HG03103 (cell line): ENCODE measurements at regions not wholly inside any gene's neighbourhood (a gene's known extent, or its start where the extent isn't known, plus 50 kb on each side); places are given as distances from the start of the nearest gene placed in this dataset.

Experiments used
- ATAC-seq: cut with Tn5 transposase; IDR thresholded peaks from one replicate; pipeline ENCODE4 v1.9.1; 2021; ENCODE audit warnings: low read depth; ENCODE audit not compliant: unreplicated experiment

- no peak for ATAC-seq
These were observed 220.5 kb upstream of the RPS6KA3 start for GRCh38 chrX:20487227-20487626.

DNA sequence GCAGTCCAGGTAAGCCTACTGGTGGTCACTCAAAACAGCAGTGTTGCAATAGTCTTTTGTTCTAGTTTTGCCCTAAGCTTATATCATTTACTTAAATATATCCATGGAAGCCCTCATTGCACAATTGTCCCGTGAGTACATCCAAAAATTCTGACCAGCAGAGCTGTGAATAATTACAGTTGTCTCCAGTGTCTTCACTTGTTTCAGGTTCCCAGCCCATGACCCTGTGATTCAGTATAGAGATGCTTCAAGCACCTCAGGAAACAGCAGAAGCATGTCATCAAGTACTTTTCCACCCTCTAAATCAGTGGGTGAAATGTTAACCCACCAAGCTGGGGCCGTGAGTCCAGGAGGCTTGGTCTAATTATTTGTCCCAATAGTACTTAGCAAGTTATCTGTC lies 214.9 kb upstream of the RPS6KA3 start:
- no peak for ATAC-seq

- no peak for ATAC-seq
These were observed 213.2 kb upstream of the RPS6KA3 start for GRCh38 chrX:20479896-20480295.

GRCh38 chrX:20479048-20479447 lies 212.3 kb upstream of the RPS6KA3 start:
- no peak for ATAC-seq

GRCh38 chrX:20477836-20478524 lies 211.3 kb upstream of the RPS6KA3 start:
- ATAC-seq = no peak

- ATAC-seq = no peak
These were observed 210.5 kb upstream of the RPS6KA3 start for GRCh38 chrX:20477219-20477618.

DNA sequence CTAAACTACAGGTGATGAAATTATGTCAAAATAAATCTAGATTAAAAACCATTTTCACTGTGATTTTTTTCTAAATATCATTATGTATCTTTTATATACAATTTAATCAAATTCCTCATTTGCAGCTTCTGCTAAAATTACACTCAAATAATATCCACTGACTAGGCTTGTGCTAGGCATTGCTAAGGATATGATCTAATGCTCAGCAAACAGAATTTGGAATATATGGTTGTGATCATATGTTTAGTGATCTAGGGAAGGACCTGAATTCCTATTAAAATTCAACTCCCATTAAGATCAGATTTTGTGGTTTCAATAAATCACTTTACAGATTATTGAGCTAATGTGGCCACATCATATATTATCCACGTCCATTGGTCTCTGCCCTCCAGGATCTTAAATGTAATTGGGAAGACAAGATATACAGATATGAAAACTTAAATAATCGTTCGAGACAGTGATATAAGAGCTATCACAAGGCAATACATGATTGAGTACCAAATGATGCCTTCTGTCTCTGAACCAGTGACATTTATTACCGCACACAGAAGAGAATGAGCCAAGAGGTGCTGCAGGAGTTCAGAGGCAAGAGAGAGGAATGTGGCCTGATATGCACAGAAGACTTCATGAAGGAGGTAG lies 206.0 kb upstream of the RPS6KA3 start:
- no peak for ATAC-seq

DNA sequence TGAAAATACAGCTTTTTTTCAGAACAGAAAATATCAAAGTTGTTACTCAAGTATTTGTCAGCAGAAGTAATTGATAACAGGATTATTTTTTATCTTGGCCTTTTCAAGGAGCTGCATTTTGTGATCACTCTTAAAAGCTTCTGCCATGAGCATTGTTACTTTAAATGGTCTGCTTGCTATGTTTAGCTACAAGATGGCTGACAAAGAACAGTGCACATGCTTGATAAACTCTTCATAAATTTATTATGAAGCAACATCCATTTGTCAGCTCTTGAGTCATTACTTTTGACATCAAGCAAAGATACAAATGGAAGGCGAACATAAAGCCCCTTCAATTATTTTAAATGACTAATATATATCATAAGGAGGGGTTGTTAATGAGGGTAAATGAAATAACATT lies 205.4 kb upstream of the RPS6KA3 start:
- no peak for ATAC-seq

DNA sequence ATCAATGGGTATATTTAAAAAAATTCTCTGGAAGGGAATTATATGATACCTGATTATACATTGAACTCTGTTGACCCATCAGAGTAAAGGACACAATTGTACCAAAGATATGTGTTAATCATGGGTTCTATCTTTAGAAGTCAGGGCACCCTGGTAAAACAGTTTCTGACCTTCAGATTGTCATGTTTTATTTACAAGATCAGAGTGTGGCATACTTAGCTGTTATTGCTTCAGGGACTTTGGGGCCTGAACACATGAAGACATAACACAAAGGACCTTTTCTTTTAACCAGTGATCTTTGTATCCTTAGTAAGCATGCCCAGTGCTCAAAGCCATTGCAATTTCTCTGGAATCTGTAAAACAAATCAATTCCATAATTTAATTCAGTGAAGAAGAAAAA lies 204.8 kb upstream of the RPS6KA3 start:
- no peak for ATAC-seq

DNA sequence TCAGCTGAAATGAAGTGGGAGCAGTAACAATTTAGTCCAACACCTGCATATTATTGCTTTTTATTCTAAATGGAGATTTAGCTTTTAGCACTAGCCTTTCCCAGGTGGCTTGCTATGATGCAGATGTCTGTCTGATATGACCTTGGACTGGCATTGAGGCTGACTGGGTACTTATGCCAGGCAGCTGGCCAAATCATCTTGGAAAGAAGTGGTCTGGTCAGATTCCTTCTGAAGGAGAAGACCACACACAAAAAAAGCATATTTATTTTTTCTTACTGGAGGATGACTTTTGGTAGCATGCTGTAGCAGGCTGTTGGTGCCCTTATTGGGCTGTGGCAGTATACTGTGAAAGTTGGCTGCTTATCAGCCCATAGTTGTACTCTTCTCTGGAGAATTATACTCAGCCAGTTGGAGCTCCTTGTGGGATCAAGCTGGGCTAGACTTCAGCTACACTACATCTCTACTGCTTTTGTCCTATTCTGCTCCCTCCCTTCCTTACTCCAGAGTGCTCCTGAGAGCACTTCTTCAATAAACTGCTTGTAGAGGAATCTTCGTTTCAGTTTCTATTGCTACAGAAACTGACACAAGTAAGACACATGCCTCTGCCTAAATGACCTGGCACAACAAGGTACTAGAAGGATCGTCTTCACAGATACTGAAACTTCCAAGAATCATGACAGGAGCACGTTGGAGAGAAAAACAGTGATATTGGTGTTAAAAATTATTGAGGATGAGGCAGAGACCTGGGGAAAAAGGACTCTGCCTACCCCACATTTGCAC lies 196.8 kb upstream of the RPS6KA3 start:
- ATAC-seq = no peak

DNA sequence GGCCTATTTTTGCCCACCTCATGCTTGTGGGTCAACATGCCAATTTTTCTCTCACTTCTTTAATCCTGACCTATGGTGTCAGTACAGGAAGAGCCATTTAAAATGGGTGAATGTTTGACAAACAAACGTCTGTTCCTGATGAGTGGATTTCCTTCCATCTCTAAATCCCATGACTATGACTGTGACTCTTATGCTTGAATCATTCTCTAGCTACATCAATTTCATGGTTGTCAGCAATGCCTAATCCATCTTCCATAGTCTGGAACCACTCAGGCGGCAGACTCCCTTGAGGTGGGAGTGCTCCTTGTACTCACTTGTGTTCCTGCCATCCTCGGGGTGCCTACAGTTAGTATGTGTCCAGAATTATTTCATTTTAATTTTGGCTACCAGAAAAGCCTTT lies 194.9 kb upstream of the RPS6KA3 start:
- no peak for ATAC-seq

DNA sequence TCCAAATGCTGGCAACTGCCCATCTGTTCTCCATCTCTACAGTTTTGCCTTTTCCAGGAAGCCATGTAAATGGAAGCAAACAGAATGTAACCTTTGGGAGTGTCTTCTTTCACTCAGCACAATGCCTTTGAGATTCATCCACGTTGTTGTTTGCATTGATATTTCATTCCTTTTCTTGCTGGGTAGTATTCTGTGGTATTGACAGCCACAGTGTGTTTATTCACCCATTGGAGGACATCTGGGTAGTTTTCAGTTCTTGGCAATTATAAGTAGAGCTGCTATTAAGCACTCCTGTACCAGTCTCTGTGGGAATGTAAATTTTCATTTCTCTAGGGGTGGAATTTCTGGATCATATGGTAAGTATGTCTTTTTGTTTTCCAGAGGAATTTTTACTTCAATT lies 194.3 kb upstream of the RPS6KA3 start:
- ATAC-seq = no peak

- no peak for ATAC-seq
These were observed 193.0 kb upstream of the RPS6KA3 start for GRCh38 chrX:20459410-20460350.

GRCh38 chrX:20456971-20457370 lies 190.3 kb upstream of the RPS6KA3 start:
- no peak for ATAC-seq

GRCh38 chrX:20455001-20455400 lies 188.3 kb upstream of the RPS6KA3 start:
- ATAC-seq = no peak

DNA sequence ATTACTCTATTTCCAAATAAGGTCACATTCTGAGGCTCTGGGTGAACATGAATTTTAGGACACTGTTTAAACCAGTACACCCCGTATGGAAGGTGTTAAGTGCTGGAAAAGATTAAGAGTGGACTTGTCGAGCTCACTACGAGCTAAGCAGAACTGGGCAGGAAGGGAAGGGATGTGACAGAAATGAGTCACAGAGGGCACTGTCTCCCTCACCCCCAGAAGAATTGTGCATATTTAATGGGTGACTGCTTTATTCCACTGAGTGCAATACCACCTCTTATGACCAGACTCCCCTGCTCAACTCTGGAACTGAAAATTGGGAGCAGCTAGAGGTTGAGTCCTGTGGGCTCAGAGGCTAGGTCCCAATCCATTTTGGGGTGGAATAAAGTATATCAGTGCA lies 187.4 kb upstream of the RPS6KA3 start:
- no peak for ATAC-seq

- ATAC-seq = peak; percentile 86
These were observed 185.8 kb upstream of the RPS6KA3 start for GRCh38 chrX:20452487-20452886.

DNA sequence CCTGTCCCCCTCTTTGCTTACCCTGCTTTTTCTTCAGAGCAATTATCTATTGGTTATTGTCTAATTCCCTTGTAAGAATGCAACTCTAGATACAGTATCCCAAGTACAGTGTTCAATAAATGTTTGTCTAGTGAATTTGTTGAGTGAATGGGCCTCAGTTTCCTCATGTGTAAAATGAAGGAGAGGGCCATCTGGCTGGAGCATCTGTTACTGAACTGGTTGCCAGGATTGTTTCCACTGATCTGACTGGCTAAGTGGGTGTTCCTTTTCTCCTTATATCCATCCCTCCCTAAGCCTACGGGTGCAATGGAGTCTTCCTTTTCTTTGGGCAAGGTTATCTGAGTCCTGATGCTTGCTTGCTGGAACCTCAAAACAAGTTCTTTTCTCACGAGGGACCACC lies 185.2 kb upstream of the RPS6KA3 start:
- ATAC-seq = no peak

- ATAC-seq = no peak
These were observed 178.4 kb upstream of the RPS6KA3 start for GRCh38 chrX:20445109-20445508.

DNA sequence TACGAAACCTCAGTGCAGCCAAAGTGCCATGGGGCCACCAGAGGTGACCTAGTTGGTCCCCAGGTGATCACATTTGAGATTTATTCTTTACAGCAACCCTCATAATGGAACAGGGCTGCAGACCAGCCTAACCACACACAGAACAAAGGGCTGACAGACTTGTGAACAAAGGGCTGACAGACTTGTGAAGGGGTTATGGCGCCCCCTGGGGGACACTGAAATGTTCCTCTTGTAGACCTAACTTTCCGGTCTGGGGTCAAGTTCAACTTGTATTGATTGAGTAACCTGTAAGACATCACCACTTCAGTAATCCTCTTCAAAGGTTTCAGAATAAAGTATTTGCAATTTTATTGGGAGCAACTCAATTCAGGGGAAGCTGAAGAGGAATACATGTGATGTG lies 175.9 kb upstream of the RPS6KA3 start:
- no peak for ATAC-seq

GRCh38 chrX:20441123-20441522 lies 174.4 kb upstream of the RPS6KA3 start:
- ATAC-seq = no peak
